Kidney epithelial cell (primary cell): ENCODE measurements at regions not wholly inside any gene's neighbourhood (a gene's known extent, or its start where the extent isn't known, plus 50 kb on each side); places are given as distances from the start of the nearest gene placed in this dataset.
"Not testable (repeated sequence)": the region's sequence is repeated elsewhere in the genome, so short reads cannot be mapped to it uniquely, and the experiment has no call there.

Source experiments
- DNase-seq: peaks from one replicate; pipeline ENCODE4 v3.0.0-alpha.2; 2010; ENCODE audit warnings: low read depth
- H3K27me3 ChIP-seq: 2 replicates; pipeline ENCODE4 v1.6.0; 2011; ENCODE audit warnings: low read length; ENCODE audit not compliant: control insufficient read depth, insufficient read depth
- H3K36me3 ChIP-seq: 2 replicates; pipeline ENCODE4 v1.5.1; 2011; ENCODE audit warnings: low read length; ENCODE audit not compliant: control insufficient read depth, insufficient read depth
- H3K4me3 ChIP-seq: 2 replicates; pipeline ENCODE4 v1.5.1; 2011; ENCODE audit warnings: low read depth, mild to moderate bottlenecking, control low read depth, low read length
- TF ChIP-seq, protein P1 (sequence below): IDR thresholded peaks from 2 replicates; pipeline ENCODE4 v1.5.1; 2011; ENCODE audit warnings: mild to moderate bottlenecking, moderate library complexity, low read length, control low read depth, inconsistent platforms; ENCODE audit not compliant: insufficient read depth, poor library complexity, severe bottlenecking

DNA sequence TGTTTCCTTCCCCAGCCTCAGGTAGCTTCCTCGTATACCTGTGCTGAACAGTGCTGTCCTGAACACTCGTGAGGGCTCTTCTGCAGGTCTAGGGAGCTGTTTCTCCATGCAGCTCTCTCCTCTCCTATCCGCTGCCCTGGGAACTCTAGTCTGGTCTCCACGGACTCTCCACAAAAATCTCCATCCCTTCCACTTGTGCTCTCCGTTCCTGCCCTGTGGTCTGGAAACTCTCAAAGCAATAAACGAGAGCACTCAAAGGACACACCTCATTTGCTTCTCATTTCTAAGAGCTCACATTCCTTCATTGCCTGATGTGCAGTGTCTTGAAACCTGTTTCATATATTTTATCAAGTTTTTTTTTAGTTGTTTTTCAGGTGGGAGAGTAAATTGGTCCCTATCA lies 235.9 kb upstream of the RGS17 start:
- Histone ChIP-seq H3K27me3 (no peaks in the 10 kb centered on the region), H3K4me3 (no peak overlapping the region), H3K36me3 (no peaks in the 10 kb centered on the region)
- DNase-seq, result no peak
- TF ChIP-seq, protein P1, sequence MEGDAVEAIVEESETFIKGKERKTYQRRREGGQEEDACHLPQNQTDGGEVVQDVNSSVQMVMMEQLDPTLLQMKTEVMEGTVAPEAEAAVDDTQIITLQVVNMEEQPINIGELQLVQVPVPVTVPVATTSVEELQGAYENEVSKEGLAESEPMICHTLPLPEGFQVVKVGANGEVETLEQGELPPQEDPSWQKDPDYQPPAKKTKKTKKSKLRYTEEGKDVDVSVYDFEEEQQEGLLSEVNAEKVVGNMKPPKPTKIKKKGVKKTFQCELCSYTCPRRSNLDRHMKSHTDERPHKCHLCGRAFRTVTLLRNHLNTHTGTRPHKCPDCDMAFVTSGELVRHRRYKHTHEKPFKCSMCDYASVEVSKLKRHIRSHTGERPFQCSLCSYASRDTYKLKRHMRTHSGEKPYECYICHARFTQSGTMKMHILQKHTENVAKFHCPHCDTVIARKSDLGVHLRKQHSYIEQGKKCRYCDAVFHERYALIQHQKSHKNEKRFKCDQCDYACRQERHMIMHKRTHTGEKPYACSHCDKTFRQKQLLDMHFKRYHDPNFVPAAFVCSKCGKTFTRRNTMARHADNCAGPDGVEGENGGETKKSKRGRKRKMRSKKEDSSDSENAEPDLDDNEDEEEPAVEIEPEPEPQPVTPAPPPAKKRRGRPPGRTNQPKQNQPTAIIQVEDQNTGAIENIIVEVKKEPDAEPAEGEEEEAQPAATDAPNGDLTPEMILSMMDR, result no peak

DNA sequence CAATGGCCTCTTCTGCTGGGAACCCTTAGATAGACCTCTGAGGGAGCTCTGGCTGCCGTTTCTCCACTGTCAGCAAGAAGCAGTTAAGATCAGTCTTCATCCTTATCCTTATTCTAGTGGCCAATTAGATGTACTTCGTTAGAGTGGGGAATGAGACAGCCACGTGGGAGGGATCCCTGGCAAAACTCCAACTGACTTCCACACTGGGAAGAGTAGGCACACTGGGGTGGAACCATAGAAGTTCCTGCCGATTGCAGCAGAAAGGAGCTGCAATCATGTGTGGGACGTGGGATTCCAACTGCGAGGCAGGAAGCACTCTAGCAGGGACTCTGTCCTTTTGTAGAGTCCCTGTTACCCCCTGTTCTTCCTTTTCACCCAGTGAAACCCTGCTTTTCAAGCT lies 226.3 kb upstream of the RGS17 start:
- Histone ChIP-seq H3K4me3 (no peak overlapping the region), H3K27me3 (no peaks in the 10 kb centered on the region), H3K36me3 (no peaks in the 10 kb centered on the region)
- TF ChIP-seq, protein P1, result no peak
- no peak for DNase-seq

DNA sequence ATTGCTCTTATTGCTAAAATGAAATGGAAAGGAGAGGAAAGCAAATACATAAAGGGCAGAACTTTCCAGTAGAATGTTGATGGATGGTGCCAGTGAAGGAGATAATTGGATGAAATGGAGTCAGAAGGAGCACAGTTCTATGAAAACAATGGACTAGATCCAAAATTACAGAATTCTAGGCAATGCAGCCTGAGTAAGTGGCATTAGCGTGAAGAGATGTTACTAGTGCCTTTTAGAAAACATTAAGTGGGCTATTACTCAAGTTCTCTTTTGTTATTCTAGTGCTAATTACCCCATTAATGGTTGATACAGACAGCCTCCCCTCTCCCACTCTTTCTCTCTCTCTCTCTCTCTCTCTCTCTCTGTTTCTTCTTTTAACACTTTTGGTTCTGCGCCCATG lies 209.5 kb upstream of the RGS17 start:
- Histone ChIP-seq H3K36me3 (no peaks in the 10 kb centered on the region), H3K4me3 (no peak overlapping the region), H3K27me3 (no peaks in the 10 kb centered on the region)
- TF ChIP-seq, protein P1, result no peak
- no peak for DNase-seq

DNA sequence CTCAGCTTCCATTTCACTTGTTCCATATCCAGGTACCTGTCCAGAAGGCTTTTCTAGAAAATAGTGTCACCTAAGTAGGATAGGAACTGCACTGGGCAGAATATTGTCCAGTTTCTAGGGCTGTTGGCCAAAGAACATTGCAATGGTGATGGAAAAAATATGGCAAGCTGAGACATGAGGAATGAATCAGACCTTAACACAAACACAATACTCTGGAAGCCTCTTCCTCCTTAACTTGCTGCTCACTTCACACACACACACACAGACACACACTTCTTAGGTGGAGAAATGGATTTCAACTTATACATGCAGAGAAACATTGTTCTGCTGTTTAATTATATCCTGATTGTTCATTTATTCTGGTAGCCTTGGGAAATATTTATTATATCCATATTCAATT lies 203.0 kb upstream of the RGS17 start:
- TF ChIP-seq, protein P1, result no peak

DNA sequence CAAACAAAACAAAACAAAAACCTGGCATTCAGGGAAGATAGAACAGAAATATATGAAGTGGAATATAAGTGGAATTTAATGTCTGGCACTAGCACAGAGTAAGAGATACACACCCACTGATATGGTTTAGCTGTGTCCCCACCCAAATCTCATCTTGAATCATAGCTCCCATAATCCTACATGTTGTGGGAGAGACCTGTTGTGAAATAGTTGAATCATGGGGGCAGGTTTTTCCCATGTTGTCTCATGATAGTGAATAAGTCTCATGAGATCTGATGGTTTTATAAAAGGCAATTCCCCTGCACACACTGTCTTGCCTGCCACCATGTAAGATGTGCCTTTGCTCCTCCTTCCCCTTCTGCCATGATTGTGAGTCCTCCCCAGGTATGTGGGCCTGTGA lies 200.1 kb upstream of the RGS17 start:
- not testable (repeated sequence) for H3K27me3 ChIP-seq, DNase-seq, H3K4me3 ChIP-seq, H3K36me3 ChIP-seq

More for the DNA sequence above, 203.0 kb upstream of the RGS17 start:
- Histone ChIP-seq H3K4me3 (no peak overlapping the region), H3K36me3 (no peaks in the 10 kb centered on the region), H3K27me3 (no peaks in the 10 kb centered on the region)
- no peak for DNase-seq

DNA sequence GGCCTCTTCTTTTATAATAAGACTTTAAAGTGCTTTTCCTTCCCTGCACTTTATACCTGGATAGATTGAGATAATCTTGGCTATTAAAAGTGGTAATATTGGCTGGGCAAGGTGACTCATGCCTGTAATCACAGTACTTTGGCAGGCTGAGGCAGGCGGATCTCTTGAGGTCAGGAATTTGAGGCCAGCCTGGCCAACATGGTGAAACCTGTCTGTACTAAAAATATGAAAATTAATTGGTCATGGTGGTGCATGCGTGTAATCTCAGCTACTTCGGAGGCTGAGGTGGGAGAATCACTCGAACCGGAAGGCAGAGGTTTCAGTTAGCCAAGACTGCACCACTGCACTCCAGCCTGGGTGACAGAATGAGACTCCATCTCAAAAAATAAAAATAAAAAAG lies 197.1 kb upstream of the RGS17 start:
- no peak for DNase-seq
- H3K4me3 ChIP-seq, result no peak overlapping the region
- TF ChIP-seq, protein P1, result no peak
- H3K27me3 ChIP-seq, result no peaks in the 10 kb centered on the region
- no peaks in the 10 kb centered on the region for H3K36me3 ChIP-seq
